AG08395 (cell line): ENCODE measurements at regions not wholly inside any gene's neighbourhood (a gene's known extent, or its start where the extent isn't known, plus 50 kb on each side); places are given as distances from the start of the nearest gene placed in this dataset.

Experiments
- DNase-seq: peaks from one replicate; pipeline ENCODE4 v3.0.0; 2012; ENCODE audit warnings: mixed read lengths, low spot score

- DNase-seq: no peak
These were observed 104.7 kb upstream of the SSBP2 start for GRCh38 chr5:81855591-81855990.

GRCh38 chr5:81854915-81855314 lies 104.0 kb upstream of the SSBP2 start:
- no peak for DNase-seq

GRCh38 chr5:81854485-81854884 lies 103.6 kb upstream of the SSBP2 start:
- no peak for DNase-seq

GRCh38 chr5:81853030-81853357 lies 102.1 kb upstream of the SSBP2 start:
- DNase-seq: no peak

GRCh38 chr5:81852291-81853029 lies 101.6 kb upstream of the SSBP2 start:
- DNase-seq: peak; percentile 17

GRCh38 chr5:81851481-81852178 lies 100.7 kb upstream of the SSBP2 start:
- DNase-seq: peak; percentile 97

- DNase-seq: peak; percentile 47
These were observed 99.8 kb upstream of the SSBP2 start for GRCh38 chr5:81850501-81851357.

- DNase-seq: no peak
These were observed 99.0 kb upstream of the SSBP2 start for GRCh38 chr5:81849770-81850367.

- no peak for DNase-seq
These were observed 97.5 kb upstream of the SSBP2 start for GRCh38 chr5:81848362-81848880.

GRCh38 chr5:81846301-81846700 lies 95.4 kb upstream of the SSBP2 start:
- no peak for DNase-seq

GRCh38 chr5:81843845-81844244 lies 92.9 kb upstream of the SSBP2 start:
- DNase-seq: no peak

- DNase-seq: no peak
These were observed 92.0 kb upstream of the SSBP2 start for GRCh38 chr5:81842795-81843398.

- DNase-seq: no peak
These were observed 88.1 kb upstream of the SSBP2 start for GRCh38 chr5:81839034-81839433.

- peak; percentile 52 for DNase-seq
These were observed 87.5 kb upstream of the SSBP2 start for GRCh38 chr5:81838307-81838906.

GRCh38 chr5:81837667-81838306 lies 86.9 kb upstream of the SSBP2 start:
- no peak for DNase-seq

GRCh38 chr5:81835814-81836367 lies 85.0 kb upstream of the SSBP2 start:
- no peak for DNase-seq

- no peak for DNase-seq
These were observed 83.2 kb upstream of the SSBP2 start for GRCh38 chr5:81834021-81834660.

GRCh38 chr5:81830596-81830995 lies 79.7 kb upstream of the SSBP2 start:
- DNase-seq: no peak

- DNase-seq: no peak
These were observed 78.3 kb upstream of the SSBP2 start for GRCh38 chr5:81829242-81829641.

GRCh38 chr5:81827500-81827899 lies 76.6 kb upstream of the SSBP2 start:
- no peak for DNase-seq
